ENCODE measurements at regions not wholly inside any gene's neighbourhood (a gene's known extent, or its start where the extent isn't known, plus 50 kb on each side); places are given as distances from the start of the nearest gene placed in this dataset.

GRCh38 chr7:69254643-69255042 is 343.6 kb upstream of the AUTS2 start:
- TF ChIP-seq CTCF (IDR thresholded peaks at IDR 0.05): no peak
- no peak for TF ChIP-seq POLR2A (IDR thresholded peaks at IDR 0.05)
